Suppressor macrophage treated with lipopolysaccharide for 1 hour (primary cell): ENCODE measurements at regions not wholly inside any gene's neighbourhood (a gene's known extent, or its start where the extent isn't known, plus 50 kb on each side); places are given as distances from the start of the nearest gene placed in this dataset.

ENCODE experiments used
- DNase-seq, 3 donors: peaks; one replicate each; pipeline ENCODE4 v3.0.0-alpha.2; 2020 to 2022

DNA sequence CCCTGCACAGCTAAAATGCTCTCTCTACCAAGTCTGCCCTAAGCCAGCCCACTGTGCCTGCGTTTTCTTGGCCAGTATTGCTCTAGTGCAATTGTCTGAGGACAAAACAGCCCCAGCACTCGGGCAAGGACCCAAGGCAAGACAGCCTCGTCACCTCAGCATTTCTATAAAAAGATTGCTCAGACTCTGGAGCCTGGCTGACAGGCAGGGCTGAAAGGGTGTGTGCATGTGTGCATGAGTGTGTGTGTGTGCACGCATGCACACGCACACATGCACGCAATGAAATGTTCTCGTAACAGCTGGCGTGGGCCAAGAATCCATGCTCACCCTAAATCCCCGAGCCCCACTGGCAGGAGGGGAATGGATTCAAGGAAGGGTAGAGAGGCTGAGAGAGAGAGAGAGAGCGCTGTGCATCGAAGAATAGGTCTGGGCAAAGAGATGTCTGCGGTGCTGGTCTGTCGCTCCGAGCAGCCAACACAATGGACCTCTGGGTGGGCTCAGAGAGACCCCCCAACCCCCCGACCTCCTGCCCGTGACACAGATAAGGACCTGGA, 579.2 kb downstream of the BCOR start:
- no peak for DNase-seq

DNA sequence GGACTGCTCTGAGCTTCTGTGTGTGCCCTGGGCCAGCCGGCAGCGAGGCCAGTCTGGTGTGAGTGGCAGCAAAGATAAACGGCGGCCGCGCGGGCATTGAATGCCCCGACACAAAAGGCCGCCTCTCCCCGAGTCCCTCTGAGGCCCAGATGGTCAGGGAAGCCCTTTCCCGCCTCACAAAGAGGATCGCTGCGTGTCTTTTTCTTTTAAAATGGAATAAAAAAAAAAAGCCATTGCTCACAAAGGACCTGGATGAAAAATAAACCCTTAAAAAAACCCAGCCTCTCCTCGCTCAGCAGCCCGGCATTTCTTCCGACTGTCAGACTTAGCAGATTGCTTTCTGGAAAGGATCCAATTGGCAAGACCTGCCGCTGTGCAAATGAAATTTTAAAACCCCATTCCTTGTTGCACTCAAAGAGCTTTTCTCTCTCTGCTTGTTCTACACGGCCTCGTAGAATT, 578.7 kb downstream of the BCOR start:
- no peak for DNase-seq

DNA sequence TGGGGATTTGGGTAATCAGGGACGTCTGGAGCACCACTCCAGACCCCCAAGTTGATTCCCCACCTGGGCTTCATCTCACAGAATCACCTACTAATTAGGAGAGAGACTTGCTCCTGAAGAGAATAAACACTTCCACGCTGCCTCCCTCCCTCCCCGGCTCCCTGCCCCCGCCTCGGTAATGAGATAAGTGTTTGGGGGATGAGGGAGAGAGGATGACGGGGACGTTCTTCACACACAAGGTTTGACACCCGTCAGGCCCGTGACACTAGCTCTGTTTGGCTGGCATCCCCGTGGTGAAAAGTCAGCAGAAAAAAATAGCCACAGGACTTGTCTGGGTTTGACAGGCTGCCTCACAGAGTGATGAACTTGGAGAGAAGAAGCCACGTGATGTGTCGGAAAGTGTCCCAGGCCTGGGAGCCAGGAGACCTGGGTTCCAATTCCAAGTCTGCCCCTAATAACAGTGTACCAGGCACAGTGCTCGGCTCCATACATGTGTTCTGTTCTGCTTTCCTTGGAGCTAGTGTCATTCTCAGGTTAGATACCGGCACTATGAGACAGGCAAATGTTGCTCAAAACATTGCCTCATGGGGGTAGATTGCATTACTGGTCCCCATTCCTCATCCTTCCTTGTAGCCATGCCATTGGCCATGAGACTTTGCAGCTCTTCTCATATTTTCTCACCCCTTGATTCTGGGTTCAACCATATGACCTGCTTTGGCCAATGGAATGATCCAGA, 578.0 kb downstream of the BCOR start:
- no peak for DNase-seq

DNA sequence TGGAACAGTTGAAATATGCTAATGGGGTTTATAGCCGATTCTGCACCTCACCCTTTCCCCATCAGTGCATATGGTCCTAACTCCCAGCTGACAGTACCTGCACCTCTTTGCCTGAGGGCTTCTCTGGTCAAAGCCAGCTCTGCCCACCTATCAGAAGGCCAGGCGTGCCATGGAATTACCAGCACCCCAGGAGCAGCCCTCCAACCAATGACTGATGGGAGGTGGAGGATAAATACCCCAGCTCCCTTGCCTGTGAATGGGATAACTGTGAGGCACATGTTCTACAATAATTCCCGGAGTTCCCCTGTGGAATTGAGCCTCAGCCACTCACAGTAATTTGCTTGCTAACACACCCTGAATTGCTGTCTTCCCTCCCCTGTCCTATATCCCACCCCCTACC, 572.0 kb downstream of the BCOR start:
- no peak for DNase-seq

DNA sequence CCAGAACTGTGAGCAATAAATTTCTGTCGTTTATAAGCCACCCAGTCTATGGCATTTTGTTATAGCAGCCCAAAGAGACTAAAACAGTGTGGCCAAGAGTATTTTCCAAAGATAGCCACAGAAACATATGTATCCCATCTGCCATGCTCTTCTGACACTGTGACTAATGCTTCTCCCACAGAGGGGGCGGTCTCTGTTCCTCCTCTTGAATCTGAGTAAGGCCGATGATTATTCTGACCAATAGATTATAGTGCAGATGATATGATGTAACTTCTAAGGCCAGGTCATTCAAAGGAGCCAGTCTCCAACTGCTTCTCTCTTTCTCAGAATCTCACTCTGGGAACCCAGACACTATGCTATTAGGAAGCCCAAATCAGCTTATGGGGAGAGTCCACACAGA, 570.7 kb downstream of the BCOR start:
- DNase-seq: peak; percentile 70 to 73 (median 70)

DNA sequence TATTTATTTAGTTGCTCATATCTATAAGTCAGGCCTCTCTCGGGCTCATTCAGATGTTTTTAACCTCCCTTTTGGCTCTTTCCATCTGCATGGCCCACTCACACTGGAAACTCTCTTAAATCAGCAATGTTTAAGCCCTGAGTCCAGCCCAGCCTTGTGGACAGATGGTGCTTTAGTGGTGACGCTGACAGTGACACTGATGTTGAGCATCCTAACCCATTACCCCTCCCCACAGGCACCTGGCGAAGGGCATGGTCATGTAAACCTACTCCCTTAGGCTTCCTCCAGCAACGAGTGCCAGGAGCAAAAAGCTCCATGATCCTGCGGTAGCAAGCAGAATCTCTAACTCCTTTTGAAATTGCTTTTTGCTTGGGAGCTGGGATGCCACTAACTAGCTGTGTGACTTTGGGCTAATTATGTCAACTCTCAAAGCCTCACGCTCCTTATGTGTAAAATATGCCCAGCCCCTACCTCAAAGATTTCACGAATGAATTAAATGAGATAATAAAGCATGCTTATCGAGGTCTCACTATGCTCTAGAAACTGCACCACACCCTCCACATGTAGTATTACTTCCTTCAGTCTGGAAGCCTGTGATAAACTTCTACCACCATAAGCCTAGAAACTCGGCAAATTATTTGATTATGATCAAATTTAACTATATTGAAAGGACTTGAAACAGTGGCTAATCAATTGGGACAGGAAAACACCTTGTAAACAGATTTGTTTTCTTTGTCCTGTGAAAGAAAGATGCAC, 569.4 kb downstream of the BCOR start:
- DNase-seq: no peak

DNA sequence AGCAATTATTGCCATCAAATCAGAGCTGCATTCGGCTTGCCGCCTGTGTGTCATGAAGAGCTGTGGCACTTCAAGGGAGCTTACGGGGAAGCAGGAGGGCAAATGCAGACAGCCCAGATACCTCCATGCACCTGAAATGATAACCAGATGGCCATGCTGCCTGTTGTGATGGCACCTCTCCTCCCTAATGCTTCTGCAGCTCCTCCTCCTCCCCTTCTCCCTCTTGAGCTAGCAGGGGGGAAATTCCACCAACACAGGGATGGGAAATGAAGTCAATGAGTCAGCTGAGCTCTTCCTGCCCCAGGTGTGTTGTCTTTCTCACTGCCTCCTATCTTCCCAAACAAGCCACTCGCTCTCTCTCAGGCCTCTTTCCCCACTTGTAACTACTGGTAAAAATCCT, 565.0 kb downstream of the BCOR start:
- DNase-seq: no peak

DNA sequence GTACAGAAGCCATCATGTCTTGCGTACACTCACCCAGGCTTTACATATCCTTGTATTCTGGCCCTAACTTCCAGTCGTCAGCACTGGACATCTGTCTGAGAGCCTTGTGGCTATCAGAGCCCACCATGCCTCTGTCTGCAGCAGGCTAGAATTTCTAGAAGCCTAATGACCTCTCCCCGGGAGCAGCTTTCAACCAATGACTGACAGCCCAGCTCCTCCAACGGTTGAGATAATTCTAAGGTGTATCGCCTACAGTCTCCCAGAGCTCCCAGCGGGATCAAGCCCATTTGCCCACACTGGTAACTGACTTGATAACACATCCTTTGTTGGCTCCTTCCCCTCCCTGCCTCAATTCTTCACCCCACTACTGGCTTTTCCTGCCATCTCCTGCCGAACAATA, 562.8 kb downstream of the BCOR start:
- no peak for DNase-seq

DNA sequence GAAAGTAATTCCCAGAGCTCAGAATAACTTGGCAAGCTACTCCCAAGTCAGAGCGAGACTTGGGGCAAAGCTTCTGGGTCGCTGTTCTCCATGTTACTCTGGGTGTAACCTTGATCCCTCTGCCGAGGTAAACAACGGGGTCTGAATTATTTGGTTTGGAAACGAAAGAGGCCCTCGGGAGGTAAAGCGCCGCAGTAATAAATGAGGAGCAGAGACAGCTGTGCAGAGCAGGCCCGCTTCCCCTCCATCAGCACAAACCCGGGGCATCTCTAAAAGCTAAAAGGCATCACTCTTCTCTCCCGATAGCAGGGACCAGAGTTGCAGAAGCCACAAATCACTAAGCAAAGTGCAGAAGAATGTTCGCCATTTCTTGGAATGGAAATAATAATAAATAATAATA, 561.5 kb downstream of the BCOR start:
- DNase-seq: no peak

DNA sequence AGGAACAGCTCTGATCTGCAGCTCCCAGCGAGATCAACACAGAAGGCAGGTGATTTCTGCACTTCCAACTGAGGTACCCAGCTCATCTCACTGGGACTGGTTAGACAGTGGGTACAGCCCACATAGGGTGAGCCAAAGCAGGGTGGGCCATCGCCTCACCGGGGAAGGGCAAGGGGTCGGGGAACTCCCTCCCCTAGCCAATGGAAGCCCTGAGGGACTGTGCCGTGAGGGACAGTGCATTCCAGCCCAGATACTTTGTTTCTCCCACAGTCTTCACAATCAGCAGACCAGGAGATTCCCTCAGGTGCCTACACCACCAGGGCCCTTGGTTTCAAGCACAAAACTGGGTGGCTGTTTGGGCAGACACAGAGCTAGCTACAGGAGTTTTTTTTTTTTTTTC, 555.9 kb downstream of the BCOR start:
- DNase-seq: no peak

DNA sequence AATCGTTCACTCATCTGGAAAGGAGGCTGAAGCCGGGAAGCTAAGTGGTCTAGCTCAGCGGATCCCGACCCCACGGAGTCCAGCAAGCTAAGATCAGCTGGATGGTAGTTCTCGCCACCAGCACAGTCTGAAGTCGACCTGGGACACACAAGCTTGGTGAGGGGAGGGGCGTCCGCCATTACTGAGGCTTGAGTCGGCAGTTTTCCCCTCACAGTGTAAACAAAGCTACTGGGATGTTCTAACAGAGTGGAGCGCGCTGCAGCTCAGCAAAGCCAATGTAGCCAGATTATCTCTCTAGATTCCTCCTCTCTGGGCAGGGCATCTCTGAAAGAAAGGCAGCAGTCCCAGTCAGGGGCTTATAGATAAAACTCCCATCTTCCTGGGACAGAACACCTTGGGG, 555.4 kb downstream of the BCOR start:
- no peak for DNase-seq

DNA sequence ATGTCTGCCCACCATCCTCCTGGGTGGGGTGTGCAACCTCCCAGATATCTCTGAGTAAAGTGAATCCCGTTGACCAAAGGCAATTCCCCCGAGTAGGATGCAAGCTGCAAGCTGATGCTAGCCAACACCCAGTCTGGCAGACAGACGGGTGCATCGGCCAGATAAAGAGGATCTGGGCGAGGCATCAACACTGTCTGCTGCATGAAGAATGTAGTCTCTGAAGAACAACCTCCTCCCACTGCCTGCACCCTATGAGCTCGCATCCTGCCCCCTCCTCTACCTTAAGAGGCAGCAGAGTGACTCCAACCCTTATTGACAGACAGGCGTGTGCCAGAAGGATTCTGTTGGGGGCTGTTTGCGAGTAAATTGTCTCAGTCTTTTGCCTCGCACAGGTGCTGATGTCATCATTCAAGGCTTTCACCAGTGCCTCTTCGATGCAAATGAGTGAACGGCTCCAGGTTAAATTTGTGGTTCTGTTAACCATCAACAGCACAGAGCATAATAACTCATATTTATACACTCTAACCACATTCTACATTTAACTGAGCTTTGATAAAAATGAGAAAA, 546.9 kb downstream of the BCOR start:
- no peak for DNase-seq

DNA sequence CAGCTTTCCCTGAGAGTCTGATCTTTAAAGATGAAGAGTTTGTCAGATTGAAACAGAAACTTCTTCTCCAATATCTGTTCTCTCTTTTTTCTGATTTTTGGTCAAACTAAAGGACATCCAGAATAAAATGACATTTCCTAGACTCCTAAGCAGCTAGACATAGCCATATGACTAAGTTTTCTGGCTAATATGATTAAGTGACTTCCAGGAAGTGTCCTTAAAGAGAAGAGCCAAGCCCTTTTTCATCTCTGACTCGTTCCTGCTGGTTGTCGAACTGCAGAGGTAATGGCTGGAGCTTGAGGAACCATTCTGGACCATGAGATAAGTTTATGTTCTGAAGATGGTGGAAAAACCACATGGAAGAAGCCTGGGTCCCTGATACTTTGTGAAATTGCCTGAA, 546.0 kb downstream of the BCOR start:
- peak; percentile 7 to 44 (median 21) for DNase-seq

DNA sequence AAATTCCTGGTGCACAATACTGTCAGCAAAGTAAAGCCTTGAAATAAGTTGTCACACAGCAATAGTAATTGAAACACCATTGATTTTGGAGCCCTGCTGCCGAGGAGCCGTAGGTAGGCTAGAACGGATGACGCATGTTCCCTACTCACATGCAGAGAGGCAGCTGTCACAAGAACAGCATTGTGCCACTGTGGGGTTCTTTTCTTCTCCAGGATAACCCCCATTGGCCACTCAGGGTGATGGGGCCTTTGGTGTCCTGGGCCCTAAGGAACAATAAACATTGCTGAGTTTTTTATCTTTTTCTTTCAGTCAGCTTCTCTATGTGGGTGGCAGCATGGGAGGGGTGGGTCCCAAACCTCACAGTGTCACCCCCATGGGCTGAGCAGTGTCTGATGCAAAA, 542.3 kb downstream of the BCOR start:
- DNase-seq: no peak

DNA sequence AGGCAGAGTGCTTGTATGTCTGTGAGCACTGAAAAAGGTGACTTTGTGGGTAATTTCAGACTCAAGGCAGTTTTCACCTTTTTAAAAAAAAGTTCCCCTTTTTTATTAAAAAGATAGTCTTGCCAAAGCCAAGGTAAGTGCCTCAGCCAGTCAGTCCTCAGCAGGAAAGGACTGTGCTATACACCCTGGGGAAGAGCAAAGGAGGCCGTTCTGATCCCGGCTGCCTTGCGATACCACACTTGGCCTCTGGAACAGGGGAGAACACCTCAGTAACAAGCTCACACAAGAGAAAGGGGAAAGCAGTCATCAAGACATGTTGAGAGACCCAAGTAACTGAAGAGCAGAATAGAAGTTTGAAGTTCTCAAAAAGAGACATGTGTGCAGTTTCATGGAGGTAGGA, 541.7 kb downstream of the BCOR start:
- no peak for DNase-seq

DNA sequence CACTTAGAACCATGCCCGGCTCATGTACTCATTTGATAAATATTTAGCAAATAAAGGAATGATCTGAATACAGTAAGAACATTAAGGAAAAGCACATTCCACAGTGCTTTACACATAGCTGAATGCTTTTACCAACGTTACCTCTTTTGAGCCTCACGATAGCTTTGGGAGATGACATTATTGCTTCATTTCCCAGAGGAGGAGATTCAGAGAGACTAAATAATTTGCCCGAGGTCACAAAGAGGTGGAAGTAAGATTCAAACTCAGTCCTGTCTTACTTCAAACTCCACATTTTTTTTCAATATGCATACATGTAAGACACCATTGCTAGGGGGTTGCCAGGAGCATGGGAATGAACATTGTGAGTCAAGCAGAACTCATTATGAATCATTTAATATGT, 538.5 kb downstream of the BCOR start:
- DNase-seq: no peak

DNA sequence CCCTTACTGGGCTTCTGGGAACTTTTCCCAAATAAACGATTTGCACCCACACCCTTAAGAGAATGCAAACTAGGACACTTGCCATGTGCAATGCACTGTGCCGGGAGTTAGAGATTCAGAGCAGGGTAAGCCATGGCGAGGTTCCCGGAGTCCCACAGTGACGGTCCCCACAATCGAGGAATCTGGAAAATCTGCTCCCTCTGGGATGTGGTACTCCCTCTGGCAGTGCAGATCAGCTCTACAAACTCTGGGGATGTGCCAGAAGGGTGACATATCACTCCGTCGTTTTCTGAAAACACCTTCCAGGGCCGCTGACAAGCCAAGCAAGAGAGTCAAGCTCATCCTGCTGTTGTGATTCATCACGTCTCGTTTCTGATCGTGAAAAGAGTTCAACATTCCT, 537.5 kb downstream of the BCOR start:
- DNase-seq: no peak

DNA sequence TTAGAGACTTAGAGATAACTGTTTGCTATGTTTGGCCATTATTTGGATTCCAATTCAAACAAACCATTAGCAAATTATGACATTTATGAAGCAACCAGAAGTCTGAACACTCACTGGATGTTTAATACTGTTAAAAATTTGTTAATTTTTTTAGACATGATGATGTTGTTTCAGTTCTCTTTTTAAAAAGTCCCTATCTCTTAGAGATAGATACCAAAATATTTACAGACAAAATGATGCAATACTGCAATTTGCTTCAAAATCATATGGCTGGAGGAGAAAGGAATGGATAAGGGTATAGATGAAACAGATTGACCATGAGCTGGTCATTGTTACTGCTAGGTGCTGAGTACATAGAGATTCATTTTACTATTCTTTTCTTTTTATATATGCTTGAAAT, 534.6 kb downstream of the BCOR start:
- DNase-seq: peak; percentile 4 to 55 (median 53)

DNA sequence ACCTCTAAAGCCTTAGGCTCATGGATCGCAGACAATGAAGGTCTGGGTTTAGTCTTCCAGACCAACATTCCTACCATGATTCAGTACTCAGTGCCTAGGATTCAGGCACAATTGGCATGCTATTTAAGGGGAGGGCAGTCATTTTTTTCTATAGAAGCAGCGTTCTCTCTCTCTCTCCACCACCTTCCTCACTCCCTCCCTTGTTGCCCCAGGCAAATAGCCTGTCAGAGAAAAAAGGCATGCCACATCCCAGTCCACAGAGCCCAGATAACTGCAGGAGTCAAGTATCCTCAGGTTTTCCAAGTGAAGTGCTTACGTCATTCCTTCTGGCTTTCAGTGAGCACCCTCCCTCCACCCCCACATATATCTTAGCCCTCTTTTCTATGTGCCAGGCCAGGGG, 533.0 kb downstream of the BCOR start:
- no peak for DNase-seq

DNA sequence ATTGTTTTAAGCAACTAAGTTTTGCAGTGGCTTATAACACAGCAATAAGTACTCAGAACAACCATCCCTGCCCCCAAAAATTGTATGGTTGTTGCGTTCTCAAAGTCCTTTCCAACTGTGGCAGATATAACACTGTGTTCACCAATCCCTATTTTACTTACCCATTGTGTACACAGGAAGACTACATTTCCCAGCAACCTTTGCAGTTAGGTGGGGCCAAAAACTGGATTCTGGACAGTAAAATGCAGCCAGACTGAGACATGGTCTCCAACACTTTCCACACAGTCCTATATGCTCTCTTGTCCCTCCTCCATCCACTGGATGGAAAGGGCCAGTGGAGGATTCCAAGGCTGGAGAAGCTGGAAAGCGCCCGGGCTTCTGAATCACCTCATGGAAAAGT, 523.6 kb downstream of the BCOR start:
- DNase-seq: no peak

DNA sequence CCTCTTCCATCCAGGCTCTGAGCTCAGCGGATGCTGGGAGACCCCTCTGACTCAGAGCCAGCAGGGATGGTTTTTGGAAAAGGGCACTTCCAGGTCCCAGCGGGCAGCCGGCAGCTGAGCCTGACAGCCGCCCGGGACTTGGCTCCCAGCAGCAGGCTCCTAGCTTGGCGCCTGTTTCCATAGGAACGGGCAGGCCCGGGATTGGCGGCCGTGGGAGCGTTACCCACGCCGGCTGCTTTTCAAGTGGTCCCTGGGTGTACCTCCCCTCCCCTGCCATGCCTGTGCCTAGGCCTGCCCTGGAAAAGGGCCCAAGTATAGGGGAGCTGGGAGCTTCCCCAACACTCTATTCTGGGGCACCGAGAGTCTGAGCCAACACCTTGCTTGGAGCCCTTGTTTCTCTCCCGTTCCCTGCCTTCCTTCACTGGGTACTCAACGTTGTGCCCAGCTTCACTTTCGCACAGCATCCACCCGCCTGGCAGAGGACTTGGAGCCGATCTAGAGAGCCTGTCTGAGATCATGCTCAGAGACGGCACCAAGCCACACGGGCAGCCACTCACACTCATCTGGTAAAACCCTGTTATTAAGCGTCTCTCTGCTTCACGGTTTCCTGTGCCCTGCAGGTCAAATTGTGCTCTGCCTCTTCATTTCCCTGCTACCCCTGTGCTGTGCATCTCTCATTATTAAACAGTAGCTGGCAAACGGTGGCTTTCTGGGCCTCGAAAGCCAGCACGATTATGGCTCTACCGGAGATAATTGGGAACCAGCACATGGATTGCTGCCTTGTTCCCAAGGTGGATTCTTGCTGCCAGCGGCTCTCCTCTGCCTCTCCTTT, 521.5 kb downstream of the BCOR start:
- DNase-seq: no peak

DNA sequence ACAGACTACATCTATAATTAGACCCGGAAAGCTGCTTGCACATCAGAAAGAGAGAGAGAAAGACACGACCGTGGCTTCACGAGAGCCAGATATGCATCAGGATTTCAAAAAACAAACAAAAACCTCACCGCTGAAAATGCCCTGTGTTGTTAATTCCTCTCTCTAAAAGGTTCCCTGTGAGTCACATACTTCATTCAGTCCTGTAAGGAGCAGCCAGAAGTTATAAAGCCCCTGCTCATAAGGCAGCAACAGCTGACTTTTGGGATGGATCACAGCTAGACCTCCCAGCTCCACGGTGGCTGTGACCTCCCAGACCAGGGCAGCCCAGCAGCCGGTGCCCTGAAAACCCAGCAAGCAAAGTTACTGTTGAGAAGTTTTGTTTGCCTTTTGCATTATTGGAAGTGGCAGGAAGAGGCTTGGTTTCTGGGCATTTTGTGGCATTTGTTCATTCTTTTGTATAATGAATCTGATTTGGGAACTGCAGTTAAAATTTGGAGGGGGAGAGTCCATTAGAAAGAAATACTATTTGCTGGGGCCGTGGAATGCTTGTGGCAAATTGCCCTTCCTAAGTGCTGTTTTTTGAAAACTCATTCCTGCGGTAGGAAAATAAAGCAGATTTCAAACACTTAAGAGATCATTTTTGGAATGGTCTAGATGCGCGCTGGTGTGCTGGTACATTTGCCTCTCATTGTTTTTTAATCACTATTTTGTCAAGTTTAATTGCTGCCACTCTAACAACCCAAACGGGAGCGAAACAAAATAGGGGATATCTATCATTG, 520.4 kb downstream of the BCOR start:
- no peak for DNase-seq
